ENCODE measurements at regions not wholly inside any gene's neighbourhood (a gene's known extent, or its start where the extent isn't known, plus 50 kb on each side); places are given as distances from the start of the nearest gene placed in this dataset.

- peaks cover 9% of the 10 kb centered on the region for H3K9me3 Mint-ChIP-seq (ENCODE audit: low read depth)
- H3K4me3 Mint-ChIP-seq (ENCODE audit: unreplicated experiment), result no peak overlapping the region
- DNase-seq (ENCODE audit: low spot score), result no peak
- H3K36me3 Mint-ChIP-seq (ENCODE audit: low read depth), result peaks cover 5% of the 10 kb centered on the region
- TF ChIP-seq, protein P1, sequence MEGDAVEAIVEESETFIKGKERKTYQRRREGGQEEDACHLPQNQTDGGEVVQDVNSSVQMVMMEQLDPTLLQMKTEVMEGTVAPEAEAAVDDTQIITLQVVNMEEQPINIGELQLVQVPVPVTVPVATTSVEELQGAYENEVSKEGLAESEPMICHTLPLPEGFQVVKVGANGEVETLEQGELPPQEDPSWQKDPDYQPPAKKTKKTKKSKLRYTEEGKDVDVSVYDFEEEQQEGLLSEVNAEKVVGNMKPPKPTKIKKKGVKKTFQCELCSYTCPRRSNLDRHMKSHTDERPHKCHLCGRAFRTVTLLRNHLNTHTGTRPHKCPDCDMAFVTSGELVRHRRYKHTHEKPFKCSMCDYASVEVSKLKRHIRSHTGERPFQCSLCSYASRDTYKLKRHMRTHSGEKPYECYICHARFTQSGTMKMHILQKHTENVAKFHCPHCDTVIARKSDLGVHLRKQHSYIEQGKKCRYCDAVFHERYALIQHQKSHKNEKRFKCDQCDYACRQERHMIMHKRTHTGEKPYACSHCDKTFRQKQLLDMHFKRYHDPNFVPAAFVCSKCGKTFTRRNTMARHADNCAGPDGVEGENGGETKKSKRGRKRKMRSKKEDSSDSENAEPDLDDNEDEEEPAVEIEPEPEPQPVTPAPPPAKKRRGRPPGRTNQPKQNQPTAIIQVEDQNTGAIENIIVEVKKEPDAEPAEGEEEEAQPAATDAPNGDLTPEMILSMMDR (IDR thresholded peaks at IDR 0.05), result no peak
- no peaks in the 10 kb centered on the region for H3K27me3 Mint-ChIP-seq (ENCODE audit: low read depth)
- H3K27ac Mint-ChIP-seq (ENCODE audit: unreplicated experiment), result no peak overlapping the region
- peaks cover 4% of the 10 kb centered on the region for H3K4me1 Mint-ChIP-seq (ENCODE audit: low read depth)
Observed at GRCh38 chr2:144630459-144631215, 110.7 kb upstream of the ZEB2 start.

- Mint-ChIP-seq H3K9me3 (ENCODE audit: low read depth) (peaks cover 2% of the 10 kb centered on the region), H3K36me3 (ENCODE audit: low read depth) (peaks cover 2% of the 10 kb centered on the region), H3K27me3 (ENCODE audit: low read depth) (no peaks in the 10 kb centered on the region), H3K4me3 (ENCODE audit: unreplicated experiment) (no peak overlapping the region), H3K4me1 (ENCODE audit: low read depth) (peaks cover 7% of the 10 kb centered on the region), H3K27ac (ENCODE audit: unreplicated experiment) (no peak overlapping the region)
- TF ChIP-seq, protein P1 (IDR thresholded peaks at IDR 0.05), result no peak
- no peak for DNase-seq (ENCODE audit: low spot score)
Observed at GRCh38 chr2:144629935-144630334, 110.0 kb upstream of the ZEB2 start.

GRCh38 chr2:144628566-144628965 is 108.6 kb upstream of the ZEB2 start:
- TF ChIP-seq, protein P1 (IDR thresholded peaks at IDR 0.05), result no peak
- H3K27me3 Mint-ChIP-seq (ENCODE audit: low read depth), result no peaks in the 10 kb centered on the region
- no peaks in the 10 kb centered on the region for H3K9me3 Mint-ChIP-seq (ENCODE audit: low read depth)
- H3K4me3 Mint-ChIP-seq (ENCODE audit: unreplicated experiment), result no peak overlapping the region
- no peak overlapping the region for H3K27ac Mint-ChIP-seq (ENCODE audit: unreplicated experiment)
- no peaks in the 10 kb centered on the region for H3K36me3 Mint-ChIP-seq (ENCODE audit: low read depth)
- H3K4me1 Mint-ChIP-seq (ENCODE audit: low read depth), result peaks cover 7% of the 10 kb centered on the region
- no peak for DNase-seq (ENCODE audit: low spot score)

GRCh38 chr2:144625626-144626025 is 105.7 kb upstream of the ZEB2 start:
- TF ChIP-seq, protein P1 (IDR thresholded peaks at IDR 0.05), result no peak
- Mint-ChIP-seq H3K9me3 (ENCODE audit: low read depth) (peaks cover 15% of the 10 kb centered on the region), H3K27ac (ENCODE audit: unreplicated experiment) (no peak overlapping the region), H3K4me1 (ENCODE audit: low read depth) (peaks cover 4% of the 10 kb centered on the region), H3K4me3 (ENCODE audit: unreplicated experiment) (no peak overlapping the region), H3K27me3 (ENCODE audit: low read depth) (no peaks in the 10 kb centered on the region), H3K36me3 (ENCODE audit: low read depth) (peaks cover 8% of the 10 kb centered on the region)
- DNase-seq (ENCODE audit: low spot score), result no peak

- TF ChIP-seq, protein P1 (IDR thresholded peaks at IDR 0.05), result no peak
- Mint-ChIP-seq H3K9me3 (ENCODE audit: low read depth) (peaks cover 15% of the 10 kb centered on the region), H3K27ac (ENCODE audit: unreplicated experiment) (no peak overlapping the region), H3K4me3 (ENCODE audit: unreplicated experiment) (no peak overlapping the region), H3K4me1 (ENCODE audit: low read depth) (peaks cover 3% of the 10 kb centered on the region), H3K36me3 (ENCODE audit: low read depth) (peaks cover 8% of the 10 kb centered on the region), H3K27me3 (ENCODE audit: low read depth) (no peaks in the 10 kb centered on the region)
- DNase-seq (ENCODE audit: low spot score), result no peak
Observed at GRCh38 chr2:144625226-144625625, 105.3 kb upstream of the ZEB2 start.
